ENCODE measurements at regions not wholly inside any gene's neighbourhood (a gene's known extent, or its start where the extent isn't known, plus 50 kb on each side); places are given as distances from the start of the nearest gene placed in this dataset.

GRCh38 chr11:69953356-69953755, 124.8 kb upstream of the ANO1 start:
- DNase-seq, result no peak

GRCh38 chr11:69954756-69955155, 123.4 kb upstream of the ANO1 start:
- DNase-seq, result no peak

GRCh38 chr11:69956669-69957190, 121.4 kb upstream of the ANO1 start:
- no peak for DNase-seq

- DNase-seq, result no peak
Measured at GRCh38 chr11:69957849-69958248, 120.3 kb upstream of the ANO1 start.

GRCh38 chr11:69958308-69958707, 119.8 kb upstream of the ANO1 start:
- no peak for DNase-seq

DNA sequence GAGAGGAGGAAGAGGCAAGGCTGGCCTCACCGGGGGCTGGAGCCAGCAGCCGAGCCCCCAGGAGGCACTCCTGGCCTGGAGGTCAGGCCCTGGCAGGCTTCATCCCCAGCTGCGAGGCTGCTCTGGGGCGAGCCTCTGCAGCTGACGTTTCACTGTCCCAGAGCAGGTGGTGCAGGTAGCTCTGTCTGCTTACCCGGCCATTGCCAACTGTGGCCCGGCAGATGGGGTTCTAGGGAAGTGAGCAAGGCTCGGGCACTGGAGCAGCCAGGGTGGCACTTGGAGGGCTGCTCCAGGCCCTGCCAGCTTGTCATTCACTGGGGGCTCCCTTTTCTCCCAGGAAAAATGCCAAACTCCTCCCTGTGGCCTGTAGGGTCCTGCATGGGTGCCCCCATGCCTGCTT, 118.7 kb upstream of the ANO1 start:
- DNase-seq, result no peak

DNA sequence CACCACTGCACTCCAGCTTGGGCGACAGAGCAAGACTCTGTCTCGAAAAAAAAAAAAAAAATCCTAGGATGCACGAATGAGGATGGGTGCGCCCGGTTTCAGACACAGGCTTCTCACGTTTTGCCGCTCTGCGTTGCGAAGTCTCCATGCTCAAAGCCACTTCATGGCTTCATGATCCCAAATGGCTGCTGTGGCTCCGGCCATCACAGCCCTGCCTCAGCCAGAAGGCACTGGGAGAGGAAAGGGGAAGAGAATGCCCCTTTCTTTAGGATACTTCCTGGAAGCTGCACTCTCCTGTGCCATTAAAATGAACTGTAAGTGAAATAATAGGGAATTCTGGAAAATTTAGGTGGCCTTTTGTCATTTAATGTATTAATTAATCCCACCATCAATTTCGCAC, 116.4 kb upstream of the ANO1 start:
- no peak for DNase-seq

DNA sequence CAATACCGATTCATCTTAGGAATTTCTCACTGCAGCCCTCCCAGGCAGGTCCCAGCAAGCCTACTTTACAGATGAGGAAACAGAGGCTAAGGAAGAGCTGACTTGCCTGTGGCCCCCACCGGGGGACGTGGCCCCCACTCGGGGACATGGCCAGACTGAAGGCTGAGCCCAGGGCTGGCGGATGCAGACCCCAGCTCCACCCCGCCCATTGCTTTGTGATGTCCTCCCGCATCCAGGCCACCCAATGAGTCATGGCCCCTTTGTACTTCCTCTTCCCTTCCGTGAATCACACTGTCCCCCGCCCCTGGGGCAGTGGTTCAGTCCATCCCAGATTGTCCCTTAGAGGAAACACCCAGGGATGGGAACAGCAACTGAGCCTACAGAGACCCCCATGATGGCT, 116.0 kb upstream of the ANO1 start:
- DNase-seq, result no peak

- no peak for DNase-seq
Measured at GRCh38 chr11:69963533-69964246, 114.4 kb upstream of the ANO1 start.

DNA sequence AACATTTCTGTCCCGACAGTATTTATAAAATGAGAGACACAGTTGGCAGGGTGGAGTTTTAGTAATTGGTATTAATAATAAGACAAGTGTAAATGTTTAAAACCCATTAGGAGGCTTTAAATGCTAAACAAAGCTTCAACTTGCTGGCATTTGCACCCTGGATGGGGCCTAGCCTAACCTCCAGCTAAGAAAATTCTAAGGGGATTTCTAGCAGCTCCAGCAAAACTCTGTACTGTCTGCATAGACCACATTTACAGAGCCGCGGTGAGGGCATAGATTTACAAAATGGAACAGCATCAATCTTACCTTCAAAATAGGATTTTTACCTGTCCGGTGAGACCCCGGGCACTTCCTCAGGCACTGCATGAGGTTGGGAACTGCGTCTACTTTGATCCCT, 113.9 kb upstream of the ANO1 start:
- no peak for DNase-seq

- no peak for DNase-seq
Measured at GRCh38 chr11:69965821-69966582, 112.1 kb upstream of the ANO1 start.

DNA sequence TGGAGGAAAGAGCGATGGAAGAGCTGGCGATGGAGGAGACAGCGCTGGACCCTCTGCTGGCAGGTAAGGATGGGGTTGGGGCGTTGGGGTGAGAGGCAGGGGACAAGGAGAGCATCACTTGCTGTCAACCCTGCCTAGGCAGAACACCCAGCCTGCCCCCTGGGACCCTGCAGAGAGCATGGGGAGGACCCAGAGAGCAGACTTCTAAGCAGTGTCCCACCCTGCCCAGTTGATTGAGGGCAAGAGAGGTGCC, 111.6 kb upstream of the ANO1 start:
- DNase-seq, result no peak

DNA sequence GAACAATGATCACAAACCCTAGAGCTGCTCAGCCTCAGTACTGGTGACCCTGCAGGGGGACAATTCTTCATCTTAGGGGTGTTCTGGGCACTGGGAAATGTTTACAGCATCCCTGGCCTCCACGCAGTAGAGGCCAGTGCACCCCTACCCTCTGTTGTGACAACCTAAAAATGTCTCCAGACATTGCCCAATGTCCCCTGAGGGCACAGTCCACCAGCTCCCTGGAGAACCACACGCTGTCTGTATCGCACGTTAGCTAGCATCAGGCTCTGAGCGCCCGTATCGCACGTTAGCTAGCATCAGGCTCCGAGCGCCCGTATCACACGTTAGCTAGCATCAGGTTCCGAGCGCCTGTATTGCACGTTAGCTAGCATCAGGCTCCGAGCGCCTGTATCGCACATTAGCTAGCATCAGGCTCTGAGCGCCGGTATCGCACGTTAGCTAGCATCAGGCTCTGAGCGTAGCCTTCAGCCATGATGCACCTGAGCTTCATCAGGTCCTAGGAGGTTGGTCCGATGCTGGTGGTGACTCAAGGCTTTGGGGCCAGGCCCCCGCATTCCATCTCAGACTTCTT, 111.1 kb upstream of the ANO1 start:
- no peak for DNase-seq

DNA sequence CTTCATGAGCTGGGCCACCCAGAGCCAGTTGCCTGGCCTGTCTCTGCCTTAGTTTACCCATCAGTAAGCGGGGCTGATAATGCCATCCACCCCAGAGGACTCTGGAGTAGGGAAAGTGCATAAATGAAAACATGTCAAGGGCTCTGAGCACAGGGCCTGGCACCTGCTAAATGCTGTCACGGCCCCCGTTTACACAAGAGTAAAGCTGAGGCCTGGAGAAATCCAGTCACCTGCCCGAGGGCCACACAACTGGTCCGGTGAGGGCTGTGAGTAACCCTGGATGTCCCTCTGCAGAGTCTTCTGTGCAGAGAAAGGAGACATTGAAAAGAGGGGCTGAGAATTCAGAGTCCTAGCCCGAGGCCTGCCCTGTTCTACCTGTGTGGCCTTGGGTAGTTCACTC, 110.6 kb upstream of the ANO1 start:
- no peak for DNase-seq

DNA sequence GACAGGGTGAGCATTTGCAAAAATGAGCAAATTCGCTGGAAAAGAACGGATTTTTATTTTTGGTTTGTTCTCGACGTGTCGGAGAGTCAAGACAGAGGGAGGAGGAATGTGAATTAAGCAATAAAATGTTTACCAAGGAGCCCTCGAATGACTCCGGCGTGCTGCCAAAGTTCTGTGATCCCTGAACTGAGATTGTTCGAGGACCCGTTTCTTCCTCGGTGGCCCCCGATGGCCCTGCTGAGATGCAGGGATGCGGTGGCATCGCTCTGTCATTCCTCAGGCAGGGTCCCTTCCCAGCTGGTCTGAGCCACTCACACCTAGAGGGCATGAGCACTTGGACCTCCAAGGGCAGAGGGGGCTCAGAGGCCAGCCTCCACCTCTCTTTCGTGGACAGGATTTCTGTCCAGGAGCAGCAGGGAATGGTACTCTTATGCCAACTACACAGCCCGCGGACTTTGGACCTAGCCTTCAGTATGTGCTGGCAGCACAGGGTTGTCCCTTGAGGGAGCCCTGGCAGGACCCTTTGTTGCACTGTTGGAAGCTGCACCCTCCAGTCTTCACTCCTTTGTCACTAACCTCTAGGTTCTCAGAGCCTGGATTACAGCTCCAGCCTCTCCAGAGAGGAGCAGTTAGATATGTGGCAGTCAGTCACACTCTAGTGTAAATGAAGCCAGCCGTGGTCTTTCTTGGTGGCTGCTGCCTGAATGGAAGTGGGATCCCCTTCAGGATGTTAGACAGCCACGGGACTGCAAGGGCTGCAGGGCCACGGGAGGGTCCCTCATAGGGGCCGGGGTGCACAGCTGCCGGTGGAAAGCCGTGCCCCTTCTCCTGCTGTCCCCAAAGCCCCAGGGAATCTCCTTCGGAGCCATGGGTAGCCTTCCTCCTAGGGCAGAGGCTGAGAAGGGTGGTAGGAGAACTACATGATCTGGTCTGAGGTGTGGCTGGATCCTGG, 109.4 kb upstream of the ANO1 start:
- DNase-seq, result no peak

DNA sequence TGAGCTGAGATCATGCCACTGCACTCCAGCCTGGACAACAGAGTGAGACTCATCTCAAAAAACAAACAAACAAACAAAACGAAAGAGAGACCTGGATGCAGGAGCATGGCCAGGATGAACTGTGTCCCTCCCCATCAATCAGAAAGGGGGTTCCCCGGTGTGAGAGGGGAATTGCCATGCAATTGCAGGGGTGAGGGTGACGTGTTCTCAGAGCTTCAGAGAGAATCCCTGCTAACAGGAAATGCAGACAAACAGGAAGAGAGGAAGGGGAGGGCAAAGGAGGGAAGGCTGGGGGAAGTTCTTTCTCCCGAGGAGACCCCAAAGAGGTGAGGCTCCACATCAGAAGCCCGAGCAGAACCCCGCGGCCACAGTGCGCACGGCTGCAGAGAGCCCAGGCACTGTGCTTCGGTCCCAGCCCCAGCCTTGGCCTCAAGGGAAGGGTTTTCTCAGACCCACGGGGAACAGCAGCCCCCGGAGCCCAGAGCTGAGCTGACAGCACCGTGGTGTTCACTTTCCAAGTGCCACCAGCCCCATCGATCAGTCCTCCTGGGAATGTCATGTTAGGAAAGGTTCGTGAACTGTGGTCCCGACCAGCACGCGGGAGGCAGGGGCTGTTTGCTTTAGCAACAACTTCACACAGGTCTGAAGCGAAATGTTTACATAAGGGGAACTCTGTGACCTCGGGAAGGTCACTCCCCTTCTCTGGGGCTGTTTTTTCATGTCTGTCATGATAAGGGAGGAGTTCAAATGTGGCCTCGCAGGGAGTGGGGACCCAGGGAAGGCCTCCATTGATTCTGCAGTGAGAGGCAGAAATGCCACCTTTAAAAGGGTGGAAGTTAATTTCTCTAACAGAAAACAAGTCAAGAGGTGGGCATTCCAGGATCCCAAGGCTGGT, 108.0 kb upstream of the ANO1 start:
- DNase-seq, result no peak

DNA sequence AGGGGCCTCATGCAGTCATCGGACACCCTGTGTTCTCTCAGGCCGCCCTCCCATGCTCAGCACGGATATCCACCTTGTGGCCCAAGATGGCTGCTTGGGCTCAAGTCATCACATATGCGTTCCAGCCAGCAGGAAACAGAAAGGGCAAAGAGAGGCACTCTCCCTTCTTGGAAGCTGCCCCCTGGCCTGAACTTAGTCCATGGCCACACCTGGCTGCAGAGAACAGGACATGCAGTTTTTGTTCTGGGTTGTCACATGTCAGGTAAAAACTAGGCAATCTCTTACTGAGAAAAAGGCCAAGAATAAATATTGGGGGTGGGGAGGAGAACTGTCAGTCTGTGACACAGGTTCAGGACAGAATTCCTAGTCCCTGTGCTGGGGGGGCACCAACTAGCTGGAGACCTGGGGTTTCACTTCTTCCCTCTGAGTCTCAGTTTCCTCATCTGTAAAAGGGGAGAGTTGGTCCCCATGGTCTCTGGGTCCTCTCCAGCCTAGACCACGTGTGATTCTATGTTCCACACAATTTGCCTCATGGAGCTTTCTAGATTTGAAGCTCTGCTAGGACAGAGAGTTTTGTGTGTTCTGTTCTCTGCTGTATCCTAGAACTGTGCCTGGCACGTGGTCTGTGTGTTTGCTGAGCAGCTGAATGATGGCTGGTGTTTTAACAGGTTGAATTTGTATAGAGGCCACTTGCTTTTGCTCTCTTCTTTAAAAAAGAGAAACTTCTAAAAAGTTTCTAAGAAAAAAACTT, 107.2 kb upstream of the ANO1 start:
- DNase-seq, result no peak

- DNase-seq, result no peak
Measured at GRCh38 chr11:69971741-69972140, 106.4 kb upstream of the ANO1 start.

DNA sequence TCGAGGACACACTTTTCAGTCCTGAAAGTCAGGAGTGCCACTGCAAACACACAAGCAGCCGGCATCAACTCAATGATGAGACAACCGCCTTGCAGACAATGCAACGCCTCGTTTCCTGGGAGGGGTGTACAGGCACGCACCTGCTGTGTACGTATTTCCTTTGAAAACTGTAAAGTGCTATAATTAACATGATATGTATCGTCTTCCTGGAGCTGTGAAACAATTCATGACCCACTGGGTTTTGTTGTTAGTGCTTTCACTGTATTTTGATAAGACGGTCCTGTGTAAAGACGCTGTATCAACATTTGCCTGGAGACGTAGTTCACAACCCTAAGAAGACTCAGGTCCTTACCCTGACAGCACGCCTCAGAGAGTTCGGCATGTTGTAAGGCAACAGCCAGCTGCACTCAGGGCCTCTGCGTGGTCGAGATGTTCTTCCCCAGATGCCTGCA, 105.7 kb upstream of the ANO1 start:
- DNase-seq, result no peak

DNA sequence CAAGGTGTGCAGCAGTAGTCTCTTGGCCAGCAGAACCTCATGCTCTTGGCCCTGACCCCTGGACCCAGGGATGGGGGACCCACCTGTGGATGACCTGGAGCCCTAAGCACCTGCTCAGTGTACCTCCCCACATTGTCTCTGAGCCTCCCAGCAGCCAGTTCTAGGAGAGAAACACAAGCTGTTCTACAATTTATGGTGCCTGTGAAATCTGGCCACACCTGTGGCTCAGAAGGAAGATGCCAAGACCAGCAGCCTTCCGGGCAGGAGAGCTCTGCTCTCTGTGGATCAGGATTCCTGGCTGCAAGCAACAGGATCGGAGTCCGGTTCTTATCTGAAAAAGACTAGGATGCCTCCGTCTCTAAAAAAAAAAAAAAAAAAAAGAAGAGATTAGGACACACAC, 103.6 kb upstream of the ANO1 start:
- no peak for DNase-seq

DNA sequence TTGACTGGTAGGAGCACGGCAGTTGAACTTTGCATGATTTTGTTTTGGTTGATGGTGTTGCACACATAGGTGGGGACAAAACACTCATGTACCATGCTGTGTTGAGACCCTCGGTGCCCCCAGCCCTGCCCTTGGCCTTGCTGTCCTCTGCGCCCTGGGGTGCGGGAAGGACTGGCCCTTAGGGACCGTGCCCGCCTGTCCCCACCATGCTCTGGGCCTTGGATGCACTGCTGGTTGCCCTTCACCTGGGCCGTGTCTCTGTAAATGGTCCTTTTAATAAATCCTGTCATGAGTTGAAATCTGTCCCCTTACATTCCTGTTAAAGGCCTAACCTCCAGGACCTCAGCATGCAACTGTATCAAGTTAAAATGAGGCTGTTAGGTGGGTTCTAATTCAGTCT, 102.3 kb upstream of the ANO1 start:
- no peak for DNase-seq

All from NCI-H1930 (cell line).